Erythroblast (primary cell): ENCODE measurements at regions not wholly inside any gene's neighbourhood (a gene's known extent, or its start where the extent isn't known, plus 50 kb on each side); places are given as distances from the start of the nearest gene placed in this dataset.

Experiments
- GATA1 ChIP-seq: IDR thresholded peaks from 2 replicates; pipeline ENCODE4 v1.6.1; 2011; ENCODE audit warnings: low read depth, mild to moderate bottlenecking, control low read depth, low read length, moderate library complexity
- POLR2A ChIP-seq: IDR thresholded peaks from 2 replicates; pipeline ENCODE4 v1.6.1; 2011; ENCODE audit warnings: mild to moderate bottlenecking, low read length

- TF ChIP-seq POLR2A (no peak), GATA1 (no peak)
Measured at GRCh38 chr2:180799141-180799540, 181.3 kb upstream of the UBE2E3 start.
